NOMO-1 treated with dmso at 0.1 percent for 144 hours (cell line): ENCODE measurements at regions not wholly inside any gene's neighbourhood (a gene's known extent, or its start where the extent isn't known, plus 50 kb on each side); places are given as distances from the start of the nearest gene placed in this dataset.
"Not testable (repeated sequence)": the region's sequence is repeated elsewhere in the genome, so short reads cannot be mapped to it uniquely, and the experiment has no call there.

Source experiments
- DNase-seq: peaks from one replicate; lab custom pipeline; 2025; ENCODE audit not compliant: unreplicated experiment; lab: John Stamatoyannopoulos, UW

- no peak for DNase-seq
Observed at GRCh38 chr2:48209214-48209885, 105.1 kb upstream of the FOXN2 start.

GRCh38 chr2:48210189-48210588 lies 104.3 kb upstream of the FOXN2 start:
- DNase-seq = no peak

- DNase-seq = no peak
Observed at GRCh38 chr2:48213646-48214045, 100.8 kb upstream of the FOXN2 start.

- DNase-seq = no peak
Observed at GRCh38 chr2:48218169-48218568, 96.3 kb upstream of the FOXN2 start.

- DNase-seq = no peak
Observed at GRCh38 chr2:48219234-48219554, 95.3 kb upstream of the FOXN2 start.

- DNase-seq = no peak
Observed at GRCh38 chr2:48219555-48220436, 94.7 kb upstream of the FOXN2 start.

- no peak for DNase-seq
Observed at GRCh38 chr2:48220501-48220900, 94.0 kb upstream of the FOXN2 start.

- DNase-seq = no peak
Observed at GRCh38 chr2:48221846-48222516, 92.5 kb upstream of the FOXN2 start.

- DNase-seq = peak; percentile 82
Observed at GRCh38 chr2:48227617-48228344, 86.7 kb upstream of the FOXN2 start.

GRCh38 chr2:48228345-48228684 lies 86.2 kb upstream of the FOXN2 start:
- DNase-seq = no peak

GRCh38 chr2:48229063-48229462 lies 85.4 kb upstream of the FOXN2 start:
- no peak for DNase-seq

- DNase-seq = no peak
Observed at GRCh38 chr2:48230834-48231233, 83.6 kb upstream of the FOXN2 start.

GRCh38 chr2:48232351-48232750 lies 82.1 kb upstream of the FOXN2 start:
- no peak for DNase-seq

GRCh38 chr2:48233005-48233404 lies 81.5 kb upstream of the FOXN2 start:
- DNase-seq = no peak

GRCh38 chr2:48233824-48234223 lies 80.7 kb upstream of the FOXN2 start:
- not testable (repeated sequence) for DNase-seq

- DNase-seq = no peak
Observed at GRCh38 chr2:48235076-48235475, 79.4 kb upstream of the FOXN2 start.

- DNase-seq = no peak
Observed at GRCh38 chr2:48238381-48238780, 76.1 kb upstream of the FOXN2 start.

- DNase-seq = no peak
Observed at GRCh38 chr2:48240912-48241311, 73.6 kb upstream of the FOXN2 start.

GRCh38 chr2:48247206-48247605 lies 67.3 kb upstream of the FOXN2 start:
- DNase-seq = no peak

GRCh38 chr2:48248251-48248933 lies 66.1 kb upstream of the FOXN2 start:
- no peak for DNase-seq

GRCh38 chr2:48249025-48249424 lies 65.5 kb upstream of the FOXN2 start:
- no peak for DNase-seq
